Cardiac septum (tissue), 1 donor: ENCODE measurements at regions not wholly inside any gene's neighbourhood (a gene's known extent, or its start where the extent isn't known, plus 50 kb on each side); places are given as distances from the start of the nearest gene placed in this dataset.
"Not testable (repeated sequence)": the region's sequence is repeated elsewhere in the genome, so short reads cannot be mapped to it uniquely, and the experiment has no call there.

Experiments used
- DNase-seq: peaks from one replicate; pipeline ENCODE4 v3.0.0-alpha.2; 2020; ENCODE audit warnings: low spot score
- intact Hi-C: fragments of 100-400 bp; cut with DNase I; formaldehyde crosslinking; loops from one replicate; pipeline ENCODE4 v1.14.0; 2022
- donor health status: DM: no; HTN: no; CAD: no.

GRCh38 chr2:44079686-44080085, 83.9 kb upstream of the LRPPRC start:
- DNase-seq, result no peak
- intact Hi-C loops, result no loop called here

- intact Hi-C loops, result no loop called here
- DNase-seq, result no peak
Measured at GRCh38 chr2:44083054-44083453, 85.6 kb upstream of the PPM1B start.

- DNase-seq, result no peak
- intact Hi-C loops, result loop anchor here (5.0 kb wide), 2 partner anchors 82 to 162 kb away; partner anchors contain the start of gene PPM1B
Measured at GRCh38 chr2:44084850-44085249, 83.8 kb upstream of the PPM1B start.

- no peak for DNase-seq
- intact Hi-C loops, result loop anchor here (2.0 to 5.0 kb wide), 3 partner anchors 81 to 204 kb away; partner anchors contain the start of gene PPM1B
Measured at GRCh38 chr2:44086629-44087028, 82.0 kb upstream of the PPM1B start.

GRCh38 chr2:44087036-44087713, 81.5 kb upstream of the PPM1B start:
- intact Hi-C loops, result loop anchor here (2.0 to 5.0 kb wide), 3 partner anchors 80 to 204 kb away; partner anchors contain the start of gene PPM1B
- DNase-seq, result peak; percentile 97

GRCh38 chr2:44087714-44088092, 81.0 kb upstream of the PPM1B start:
- intact Hi-C loops, result loop anchor here (2.0 to 5.0 kb wide), 3 partner anchors 80 to 203 kb away; partner anchors contain the start of gene PPM1B
- no peak for DNase-seq

- DNase-seq, intact Hi-C loops: not testable (repeated sequence)
Measured at GRCh38 chr2:44092519-44092918, 76.2 kb upstream of the PPM1B start.

GRCh38 chr2:44093970-44094369, 74.7 kb upstream of the PPM1B start:
- intact Hi-C loops, result no loop called here
- no peak for DNase-seq

GRCh38 chr2:44097322-44097907, 71.3 kb upstream of the PPM1B start:
- DNase-seq, result no peak
- intact Hi-C loops, result no loop called here

GRCh38 chr2:44098050-44098449, 70.6 kb upstream of the PPM1B start:
- no peak for DNase-seq
- intact Hi-C loops, result no loop called here

- DNase-seq, result no peak
- intact Hi-C loops, result no loop called here
Measured at GRCh38 chr2:44098891-44099290, 69.8 kb upstream of the PPM1B start.

GRCh38 chr2:44100351-44100750, 68.3 kb upstream of the PPM1B start:
- intact Hi-C loops, result loop anchor here (5.0 kb wide), 1 partner anchor 67 kb away; the partner anchor contains the start of gene PPM1B
- DNase-seq, result peak; percentile 85

GRCh38 chr2:44101246-44101645, 67.4 kb upstream of the PPM1B start:
- no peak for DNase-seq
- intact Hi-C loops, result loop anchor here (5.0 kb wide), 1 partner anchor 66 kb away; the partner anchor contains the start of gene PPM1B

- intact Hi-C loops, result loop anchor here (5.0 kb wide), 1 partner anchor 64 kb away; the partner anchor contains the start of gene PPM1B
Measured at GRCh38 chr2:44102790-44103562, 65.7 kb upstream of the PPM1B start.

GRCh38 chr2:44103639-44104038, 65.0 kb upstream of the PPM1B start:
- intact Hi-C loops, result loop anchor here (5.0 kb wide), 1 partner anchor 64 kb away; the partner anchor contains the start of gene PPM1B
- no peak for DNase-seq

More at GRCh38 chr2:44102790-44103562, 65.7 kb upstream of the PPM1B start:
- DNase-seq, result no peak

GRCh38 chr2:44104855-44105271, 63.8 kb upstream of the PPM1B start:
- intact Hi-C loops, result loop anchor here (5.0 kb wide), 1 partner anchor 62 kb away; the partner anchor contains the start of gene PPM1B

GRCh38 chr2:44106509-44106908, 62.2 kb upstream of the PPM1B start:
- DNase-seq, intact Hi-C loops: not testable (repeated sequence)

More at GRCh38 chr2:44104855-44105271, 63.8 kb upstream of the PPM1B start:
- no peak for DNase-seq

- DNase-seq, result no peak
- intact Hi-C loops, result no loop called here
Measured at GRCh38 chr2:44107086-44107740, 61.5 kb upstream of the PPM1B start.

GRCh38 chr2:44107974-44108373, 60.7 kb upstream of the PPM1B start:
- no peak for DNase-seq
- intact Hi-C loops, result no loop called here
